Prostate gland (tissue), 2 donors: ENCODE measurements at regions not wholly inside any gene's neighbourhood (a gene's known extent, or its start where the extent isn't known, plus 50 kb on each side); places are given as distances from the start of the nearest gene placed in this dataset.

Experiments
- DNase-seq: peaks from one replicate; pipeline ENCODE4 v3.0.0-alpha.2; 2019; ENCODE audit warnings: low spot score
- H3K27ac ChIP-seq, 2 donors: fragments of 200-600 bp; sonication (generic); 2 replicates each; pipeline ENCODE4 v1.5.1; 2017 to 2019
- H3K27me3 ChIP-seq: fragments of 200-600 bp; sonication (generic); replicated peaks from 2 replicates; pipeline ENCODE4 v1.5.1; 2019; ENCODE audit not compliant: insufficient read depth
- H3K36me3 ChIP-seq, 2 donors: fragments of 200-600 bp; sonication (generic); 1 replicate in 1 of 2; 2 replicates in 1 of 2; pipeline versions ENCODE4 v1.5.1 to v1.8.1; 2017 to 2019
- H3K4me1 ChIP-seq: fragments of 200-600 bp; sonication (generic); replicated peaks from 2 replicates; pipeline ENCODE4 v1.5.1; 2019
- H3K4me3 ChIP-seq, 2 donors: fragments of 200-600 bp; sonication (generic); 2 replicates each; pipeline ENCODE4 v1.5.1; 2017 to 2019
- H3K9me3 ChIP-seq: fragments of 200-600 bp; sonication (generic); 2 replicates; pipeline ENCODE4 v1.5.1; 2017
- POLR2A ChIP-seq: fragments of 450-650 bp; IDR thresholded peaks from one replicate; pipeline ENCODE4 v1.6.1; 2016; ENCODE audit warnings: antibody characterized with exemption, mild to moderate bottlenecking
- POLR2AphosphoS5 ChIP-seq: sonication (generic); formaldehyde crosslinking; IDR thresholded peaks from one replicate; pipeline ENCODE4 v1.6.1; 2017; ENCODE audit warnings: antibody characterized with exemption
- WGBS: methylation state at CpG from one replicate; pipeline ENCODE4 v1.1.5; 2018; 5-methylcytosine and 5-hydroxymethylcytosine counted together
- intact Hi-C: fragments of 100-400 bp; cut with DNase I; formaldehyde crosslinking; loops from one replicate; pipeline ENCODE4 v1.14.2; 2022
- TF ChIP-seq, protein P1 (sequence below), 4 experiments: fragments of 200-600 bp in 2 of 4; fragments of 450-650 bp in 2 of 4; sonication (generic) in 2 of 4; IDR thresholded peaks; 1 replicate in 3 of 4; 2 replicates in 1 of 4; pipeline ENCODE4 v1.5.1; 2016 to 2019; ENCODE audit warnings: antibody characterized with exemption in 4 of 4, mild to moderate bottlenecking in 2 of 4, moderate library complexity in 2 of 4

DNA sequence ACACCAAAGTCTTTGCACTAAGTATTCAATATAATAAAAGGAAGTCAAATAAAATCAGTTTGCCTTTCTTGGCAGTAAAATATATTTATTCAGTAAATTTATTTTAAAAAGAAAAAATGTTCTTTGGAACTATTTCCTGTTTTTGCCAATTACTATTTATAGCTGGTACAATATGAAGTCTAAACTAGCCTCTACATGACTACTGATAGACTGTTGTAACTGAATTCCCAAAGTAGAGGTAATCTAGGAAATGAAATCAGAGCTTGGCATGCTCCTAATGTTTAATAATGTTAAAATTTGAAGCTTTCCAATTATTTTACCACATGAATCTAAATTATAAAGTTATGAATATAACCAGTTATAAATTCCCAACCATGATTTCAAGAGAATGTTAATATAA lies 385.5 kb downstream of the SEMA3D start:
- intact Hi-C loops: no loop called here

DNA sequence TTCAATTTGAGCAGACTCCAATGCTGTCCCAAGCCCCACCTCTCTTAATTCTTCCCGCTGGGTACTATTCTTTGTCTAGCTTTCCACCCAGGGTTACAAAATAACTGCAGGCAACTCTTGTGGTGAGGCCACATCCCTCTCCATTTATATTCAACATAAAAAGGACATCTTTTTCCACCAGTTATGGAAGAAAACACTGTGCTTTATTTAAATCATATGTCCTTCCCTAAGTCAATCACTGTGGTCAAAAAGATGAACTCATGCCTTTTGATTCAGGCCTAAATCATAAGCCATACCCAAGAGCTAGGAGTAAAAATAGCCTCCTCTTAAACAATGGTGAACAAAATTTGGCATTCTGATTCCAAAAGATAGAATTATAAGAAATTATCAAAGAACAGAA lies 386.0 kb downstream of the SEMA3D start:
- intact Hi-C loops: no loop called here
- no peak for DNase-seq
- no peak overlapping the region for H3K27ac ChIP-seq

More for the DNA sequence above, 385.5 kb downstream of the SEMA3D start:
- Histone ChIP-seq H3K27ac (no peak overlapping the region), H3K36me3 (no peaks in the 10 kb centered on the region), H3K4me3 (no peak overlapping the region), H3K4me1 (no peaks in the 10 kb centered on the region), H3K9me3 (no peaks in the 10 kb centered on the region), H3K27me3 (no peaks in the 10 kb centered on the region)
- TF ChIP-seq POLR2A: no peak
- no peak for TF ChIP-seq POLR2AphosphoS5
- TF ChIP-seq, protein P1, sequence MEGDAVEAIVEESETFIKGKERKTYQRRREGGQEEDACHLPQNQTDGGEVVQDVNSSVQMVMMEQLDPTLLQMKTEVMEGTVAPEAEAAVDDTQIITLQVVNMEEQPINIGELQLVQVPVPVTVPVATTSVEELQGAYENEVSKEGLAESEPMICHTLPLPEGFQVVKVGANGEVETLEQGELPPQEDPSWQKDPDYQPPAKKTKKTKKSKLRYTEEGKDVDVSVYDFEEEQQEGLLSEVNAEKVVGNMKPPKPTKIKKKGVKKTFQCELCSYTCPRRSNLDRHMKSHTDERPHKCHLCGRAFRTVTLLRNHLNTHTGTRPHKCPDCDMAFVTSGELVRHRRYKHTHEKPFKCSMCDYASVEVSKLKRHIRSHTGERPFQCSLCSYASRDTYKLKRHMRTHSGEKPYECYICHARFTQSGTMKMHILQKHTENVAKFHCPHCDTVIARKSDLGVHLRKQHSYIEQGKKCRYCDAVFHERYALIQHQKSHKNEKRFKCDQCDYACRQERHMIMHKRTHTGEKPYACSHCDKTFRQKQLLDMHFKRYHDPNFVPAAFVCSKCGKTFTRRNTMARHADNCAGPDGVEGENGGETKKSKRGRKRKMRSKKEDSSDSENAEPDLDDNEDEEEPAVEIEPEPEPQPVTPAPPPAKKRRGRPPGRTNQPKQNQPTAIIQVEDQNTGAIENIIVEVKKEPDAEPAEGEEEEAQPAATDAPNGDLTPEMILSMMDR (IDR thresholded peaks at IDR 0.05): no peak
- DNase-seq: no peak

DNA sequence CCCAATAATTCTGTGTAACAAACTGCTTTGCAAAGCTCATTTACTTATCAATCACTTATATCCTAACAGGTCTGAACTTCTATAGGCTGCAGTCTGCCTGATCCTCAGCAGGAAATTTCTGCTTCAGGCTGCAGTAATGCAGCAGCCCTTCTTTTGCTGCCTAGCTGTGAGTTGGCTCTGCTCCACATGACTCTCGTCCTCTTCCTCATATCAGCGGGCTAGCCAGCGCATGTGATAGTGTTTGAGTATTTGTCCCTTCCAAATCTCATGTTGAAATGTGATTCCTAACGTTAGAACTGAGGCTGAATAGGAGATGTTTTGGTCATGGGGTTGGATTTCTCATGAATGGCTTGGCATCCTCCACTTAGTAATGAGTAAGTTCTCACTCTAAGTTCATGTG lies 387.8 kb downstream of the SEMA3D start:
- WGBS: 47% methylated on average over 4 of the region's 4 CpGs
- H3K27me3 ChIP-seq: no peaks in the 10 kb centered on the region
- H3K27ac ChIP-seq: no peak overlapping the region
- peak; percentile 37 for DNase-seq
- no peaks in the 10 kb centered on the region for H3K9me3 ChIP-seq
- intact Hi-C loops: no loop called here
- H3K4me3 ChIP-seq: no peak overlapping the region
- peak; percentile 39 for TF ChIP-seq POLR2AphosphoS5
- no peak for TF ChIP-seq POLR2A
- H3K36me3 ChIP-seq: no peaks in the 10 kb centered on the region
- H3K4me1 ChIP-seq: no peaks in the 10 kb centered on the region

More for the DNA sequence above, 386.0 kb downstream of the SEMA3D start:
- TF ChIP-seq POLR2AphosphoS5: no peak
- TF ChIP-seq, protein P1 (IDR thresholded peaks at IDR 0.05): no peak
- TF ChIP-seq POLR2A: no peak
- Histone ChIP-seq H3K4me3 (no peak overlapping the region), H3K4me1 (no peaks in the 10 kb centered on the region), H3K9me3 (no peaks in the 10 kb centered on the region), H3K36me3 (no peaks in the 10 kb centered on the region), H3K27me3 (no peaks in the 10 kb centered on the region)
- 95% methylated on average over 1 of the region's 1 CpG for WGBS

DNA sequence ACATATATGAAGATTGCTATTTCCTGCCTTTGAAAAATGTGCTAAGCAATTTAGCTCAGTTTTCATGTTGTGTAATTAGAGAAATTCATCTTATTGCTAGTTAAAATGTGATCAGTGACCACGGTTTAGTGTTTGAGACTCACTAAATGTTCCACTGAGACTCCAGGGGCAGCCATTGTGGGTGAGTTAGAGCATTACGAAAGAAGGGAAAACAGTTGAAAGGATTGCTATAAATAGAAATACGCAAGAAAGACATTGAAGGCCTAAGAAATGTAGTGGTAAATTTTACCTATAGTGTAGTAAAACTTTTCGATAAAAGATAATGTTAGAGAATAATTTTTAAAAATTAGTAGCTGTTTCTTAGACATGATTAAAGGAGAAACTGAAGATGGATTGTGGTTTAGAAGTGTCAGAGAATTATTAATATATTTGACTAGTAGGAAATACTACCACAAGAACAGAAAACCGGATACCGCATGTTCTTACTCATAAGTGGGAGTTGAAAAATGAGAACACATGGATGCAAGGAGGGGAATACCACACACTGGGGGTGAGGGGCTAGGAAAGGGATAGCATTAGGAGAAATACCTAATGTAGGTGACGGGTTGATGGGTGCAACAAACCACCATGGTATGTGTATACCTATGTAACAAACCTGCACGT lies 394.5 kb downstream of the SEMA3D start:
- Histone ChIP-seq H3K4me3 (no peak overlapping the region), H3K27ac (no peak overlapping the region), H3K27me3 (no peaks in the 10 kb centered on the region), H3K36me3 (no peaks in the 10 kb centered on the region), H3K4me1 (no peaks in the 10 kb centered on the region), H3K9me3 (no peaks in the 10 kb centered on the region)
- intact Hi-C loops: no loop called here
- WGBS: 92% methylated on average over 8 of the region's 8 CpGs
- TF ChIP-seq, protein P1 (IDR thresholded peaks at IDR 0.05): no peak
- TF ChIP-seq POLR2AphosphoS5 (no peak), POLR2A (no peak)
- no peak for DNase-seq

DNA sequence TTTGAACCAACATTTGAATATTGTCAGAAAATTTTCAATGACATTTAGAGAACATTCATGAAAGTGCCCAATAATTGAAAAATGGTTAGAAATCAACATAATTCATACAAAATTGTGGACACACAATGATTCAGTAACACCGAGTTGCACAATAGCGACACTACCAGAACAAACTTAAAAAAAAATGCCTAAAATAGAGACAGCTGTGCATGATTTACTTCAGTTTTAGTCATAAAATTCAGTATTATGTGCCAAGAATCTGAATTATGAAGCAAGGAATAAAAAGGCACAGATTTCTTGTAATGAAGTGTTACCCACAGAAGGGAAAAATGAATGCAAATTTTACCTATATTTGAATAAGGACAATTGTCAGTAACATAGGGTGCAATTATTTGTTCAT lies 396.0 kb downstream of the SEMA3D start:
- Histone ChIP-seq H3K27me3 (no peaks in the 10 kb centered on the region), H3K4me1 (no peaks in the 10 kb centered on the region), H3K9me3 (no peaks in the 10 kb centered on the region), H3K36me3 (no peaks in the 10 kb centered on the region), H3K4me3 (no peak overlapping the region), H3K27ac (no peak overlapping the region)
- WGBS: 49% methylated on average over 2 of the region's 2 CpGs
- no peak for DNase-seq
- TF ChIP-seq POLR2AphosphoS5: no peak
- no peak for TF ChIP-seq POLR2A
- TF ChIP-seq, protein P1 (IDR thresholded peaks at IDR 0.05): no peak
- intact Hi-C loops: no loop called here
